Thyroid gland (tissue), 4 donors: ENCODE measurements at regions not wholly inside any gene's neighbourhood (a gene's known extent, or its start where the extent isn't known, plus 50 kb on each side); places are given as distances from the start of the nearest gene placed in this dataset.

Experiments used
- POLR2A ChIP-seq, 2 donors: fragments of 450-650 bp; IDR thresholded peaks; one replicate each; pipeline ENCODE4 v1.6.1; 2017; ENCODE audit warnings: antibody characterized with exemption in 2 of 2, mild to moderate bottlenecking in 2 of 2, moderate library complexity in 1 of 2
- TF ChIP-seq, protein P1 (sequence below), 6 experiments: fragments of 200-600 bp in 3 of 6; fragments of 450-650 bp in 3 of 6; sonication (generic) in 3 of 6; IDR thresholded peaks; one replicate each; pipeline ENCODE4 v1.5.1; 2016 to 2019; ENCODE audit warnings: antibody characterized with exemption in 6 of 6, mild to moderate bottlenecking in 2 of 6, inconsistent platforms in 1 of 6, moderate library complexity in 1 of 6

DNA sequence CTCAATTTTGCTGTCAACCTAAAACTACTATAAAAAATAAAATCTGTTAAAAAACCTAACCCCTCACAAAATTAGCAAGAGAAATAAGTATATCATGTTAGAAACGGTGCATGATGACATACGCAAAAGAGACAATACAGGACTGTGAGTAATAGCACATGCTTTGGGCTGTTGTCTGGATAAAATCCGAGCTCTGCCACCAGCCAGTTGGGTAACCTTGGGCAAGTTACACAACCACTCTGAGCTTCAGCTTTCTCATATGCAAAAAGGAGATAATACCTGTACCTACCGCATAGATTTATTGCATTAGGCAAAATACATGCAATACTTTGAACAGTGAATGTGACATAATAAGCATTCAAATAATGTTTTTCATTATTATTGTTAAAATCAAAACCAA, 481.7 kb downstream of the TLE1 start:
- TF ChIP-seq, protein P1, sequence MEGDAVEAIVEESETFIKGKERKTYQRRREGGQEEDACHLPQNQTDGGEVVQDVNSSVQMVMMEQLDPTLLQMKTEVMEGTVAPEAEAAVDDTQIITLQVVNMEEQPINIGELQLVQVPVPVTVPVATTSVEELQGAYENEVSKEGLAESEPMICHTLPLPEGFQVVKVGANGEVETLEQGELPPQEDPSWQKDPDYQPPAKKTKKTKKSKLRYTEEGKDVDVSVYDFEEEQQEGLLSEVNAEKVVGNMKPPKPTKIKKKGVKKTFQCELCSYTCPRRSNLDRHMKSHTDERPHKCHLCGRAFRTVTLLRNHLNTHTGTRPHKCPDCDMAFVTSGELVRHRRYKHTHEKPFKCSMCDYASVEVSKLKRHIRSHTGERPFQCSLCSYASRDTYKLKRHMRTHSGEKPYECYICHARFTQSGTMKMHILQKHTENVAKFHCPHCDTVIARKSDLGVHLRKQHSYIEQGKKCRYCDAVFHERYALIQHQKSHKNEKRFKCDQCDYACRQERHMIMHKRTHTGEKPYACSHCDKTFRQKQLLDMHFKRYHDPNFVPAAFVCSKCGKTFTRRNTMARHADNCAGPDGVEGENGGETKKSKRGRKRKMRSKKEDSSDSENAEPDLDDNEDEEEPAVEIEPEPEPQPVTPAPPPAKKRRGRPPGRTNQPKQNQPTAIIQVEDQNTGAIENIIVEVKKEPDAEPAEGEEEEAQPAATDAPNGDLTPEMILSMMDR (IDR thresholded peaks at IDR 0.05): no peak
- TF ChIP-seq POLR2A (IDR thresholded peaks at IDR 0.05): no peak
